Left forelimb (tissue), 1 donor: ENCODE measurements at regions not wholly inside any gene's neighbourhood (a gene's known extent, or its start where the extent isn't known, plus 50 kb on each side); places are given as distances from the start of the nearest gene placed in this dataset.

ENCODE experiments used
- DNase-seq: peaks from one replicate; pipeline ENCODE4 v3.0.0-alpha.2; 2018; ENCODE audit warnings: low spot score

GRCh38 chr4:123573866-123574508, 177.4 kb downstream of the SPRY1 start:
- no peak for DNase-seq

DNA sequence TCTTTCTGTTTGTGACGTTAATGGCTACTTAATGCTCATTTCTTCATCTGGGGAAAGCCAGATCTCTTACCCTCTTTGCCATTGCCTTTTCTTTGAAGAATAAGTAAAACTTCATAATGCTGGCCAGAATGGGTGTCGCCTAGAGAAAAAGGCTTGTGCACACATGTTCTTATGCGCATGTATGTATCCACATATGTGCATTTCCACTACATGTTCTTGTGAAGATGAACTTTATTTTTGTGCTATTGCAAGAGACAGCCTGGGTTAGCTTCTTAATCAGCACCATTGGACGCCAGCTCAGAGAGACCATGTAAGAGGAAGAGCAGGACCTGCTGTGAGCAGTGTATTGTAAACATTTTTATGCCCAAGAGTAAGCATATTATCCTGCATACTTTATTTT, 178.7 kb downstream of the SPRY1 start:
- no peak for DNase-seq

DNA sequence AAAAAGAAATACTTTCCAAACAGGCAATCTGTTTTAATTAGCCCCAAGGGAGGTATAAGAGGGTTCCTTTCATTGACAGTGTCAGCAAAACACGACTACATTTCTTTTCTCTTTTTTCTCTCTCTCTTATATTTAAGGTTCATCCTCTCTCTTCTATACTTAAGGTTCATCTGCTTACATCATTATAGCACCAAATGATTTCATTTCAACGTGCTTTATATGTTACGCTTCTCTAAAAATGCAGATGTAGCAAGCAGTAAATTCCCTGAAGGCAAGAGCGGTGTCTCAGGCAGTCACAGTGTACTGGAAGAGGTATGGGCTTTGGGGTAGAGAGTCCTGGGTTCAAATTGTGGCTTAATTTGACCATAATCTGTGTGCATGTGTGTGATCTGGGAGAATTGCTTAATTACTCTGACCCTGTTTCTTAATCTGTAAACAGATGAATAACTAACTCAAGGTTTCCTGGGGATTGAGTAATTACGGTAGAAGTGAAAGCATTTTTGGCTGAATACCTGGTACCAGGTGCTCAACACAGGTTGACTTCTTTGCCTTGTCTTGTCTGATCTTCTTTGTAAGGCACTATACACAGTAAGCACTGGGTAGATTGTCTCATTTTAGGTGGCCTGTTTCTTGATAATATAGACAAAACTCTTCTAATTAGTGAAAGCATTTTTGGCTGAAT, 180.8 kb downstream of the SPRY1 start:
- no peak for DNase-seq

DNA sequence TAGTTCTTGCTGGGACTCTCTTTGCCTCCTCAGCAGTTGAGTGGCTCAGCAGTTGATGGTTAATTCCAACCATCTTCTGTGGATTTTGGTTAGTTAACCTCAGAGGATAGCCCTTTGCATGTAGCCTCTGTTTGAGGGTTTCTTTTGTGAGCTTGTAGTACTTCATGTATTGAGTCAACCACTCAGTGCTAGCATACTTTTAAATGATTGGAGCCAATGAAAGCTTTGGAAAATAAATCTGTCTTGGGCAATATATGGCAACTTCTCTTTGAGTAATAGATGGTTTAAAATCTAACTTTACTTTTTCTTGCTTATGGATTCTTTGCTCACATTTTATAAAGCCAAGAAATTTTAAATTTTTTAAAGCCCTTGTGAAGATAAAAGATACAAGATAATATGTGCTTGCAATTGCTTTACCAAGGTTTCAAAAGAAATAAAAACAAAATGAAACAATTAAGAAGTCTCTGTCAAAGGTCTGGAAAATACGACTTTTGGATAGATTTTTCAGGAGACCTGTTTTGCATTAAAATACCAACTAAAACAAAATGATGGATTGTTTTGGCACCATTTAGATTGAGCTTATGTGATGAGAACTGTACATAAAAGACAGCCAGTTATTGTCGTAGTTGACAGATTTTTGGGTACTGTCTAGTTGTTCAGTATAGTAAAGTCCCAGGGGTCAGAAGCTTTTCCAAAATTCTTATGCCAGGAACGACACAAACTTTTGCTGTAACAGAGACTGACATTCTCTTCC, 181.9 kb downstream of the SPRY1 start:
- no peak for DNase-seq

DNA sequence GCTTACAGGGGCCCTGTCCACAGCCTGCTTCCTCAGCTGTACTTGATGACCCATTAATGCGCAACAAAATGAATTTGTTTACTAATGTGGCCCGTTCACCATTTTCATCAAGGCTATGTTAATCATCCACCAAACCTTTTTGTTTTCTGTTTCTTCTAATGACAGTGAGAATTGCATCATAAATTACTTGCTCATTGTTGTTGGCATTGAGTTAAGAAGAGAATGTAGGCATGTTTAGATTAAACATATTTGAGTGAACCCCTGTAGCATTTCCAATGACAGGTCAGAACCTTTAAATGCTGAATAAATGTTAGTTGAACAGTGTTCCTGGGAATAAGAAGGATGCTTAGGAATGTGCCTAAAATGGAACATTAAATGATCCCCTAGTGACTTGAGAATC, 183.4 kb downstream of the SPRY1 start:
- DNase-seq = no peak

DNA sequence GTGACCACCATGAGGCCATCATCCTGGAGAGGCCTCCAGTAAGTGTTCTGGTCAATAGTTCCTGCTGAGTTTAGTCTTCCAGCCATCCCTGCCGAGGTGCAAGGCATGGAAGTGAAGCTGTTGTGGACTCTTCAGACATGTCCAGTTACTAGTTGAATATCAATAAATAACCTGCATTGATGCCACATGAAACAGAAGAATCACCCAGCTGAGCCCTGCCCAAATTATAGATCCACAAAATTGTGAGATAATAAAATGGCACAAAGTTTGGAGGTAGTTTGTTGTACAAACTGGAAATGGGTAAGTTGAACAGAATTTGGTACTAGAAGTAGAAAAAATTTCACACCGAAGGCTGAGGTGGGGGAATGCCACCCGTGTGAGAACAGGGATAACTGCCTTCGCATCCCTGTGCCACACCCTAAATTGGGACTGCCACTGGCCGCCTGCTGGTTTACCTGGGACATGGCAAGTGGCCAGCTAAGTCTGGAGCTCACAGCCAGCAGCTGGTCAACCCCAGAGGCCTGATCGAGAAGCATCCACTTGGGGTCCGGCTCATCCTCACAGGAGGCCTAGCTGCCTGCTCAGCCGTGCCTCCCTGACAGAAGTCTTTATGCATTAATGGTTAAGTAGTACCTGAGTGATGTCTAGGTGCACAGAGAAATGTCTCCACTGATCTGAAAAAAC, 184.5 kb downstream of the SPRY1 start:
- no peak for DNase-seq

DNA sequence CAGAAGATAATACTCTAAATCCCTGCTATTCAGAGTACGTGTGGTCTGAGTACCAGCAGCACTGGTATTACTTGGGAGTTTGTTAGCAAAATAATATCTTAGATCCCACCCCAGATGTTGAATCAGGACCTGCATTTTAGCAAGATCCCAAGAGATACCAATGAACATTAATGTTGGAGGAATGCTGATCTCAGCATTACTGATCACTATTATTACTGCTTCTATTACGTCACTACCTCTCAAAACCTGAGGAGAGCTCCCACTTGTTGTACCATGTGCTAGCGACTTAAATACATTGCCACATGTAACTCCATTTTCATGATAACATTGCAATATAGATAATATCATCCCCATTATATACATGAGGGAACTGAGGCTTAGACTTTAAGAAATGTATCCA, 185.2 kb downstream of the SPRY1 start:
- no peak for DNase-seq

DNA sequence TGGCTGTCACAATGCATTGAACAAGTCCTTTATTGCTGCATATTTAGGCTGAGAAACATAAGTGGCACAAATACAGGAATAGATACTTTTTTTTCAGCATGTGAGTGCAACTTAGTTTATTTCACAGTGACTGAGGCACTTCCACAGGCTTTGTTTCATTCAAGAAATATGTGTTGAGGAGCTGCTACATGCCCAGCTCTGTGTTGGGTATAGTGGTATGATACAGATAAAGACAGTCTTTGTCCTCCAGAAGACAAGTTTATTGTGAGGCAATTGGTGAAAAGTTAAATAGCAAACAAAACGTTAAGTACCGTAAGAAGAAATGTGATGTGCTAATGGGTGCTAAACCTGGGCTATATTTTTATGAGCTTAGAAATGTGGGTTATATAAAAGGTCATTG, 186.4 kb downstream of the SPRY1 start:
- no peak for DNase-seq

GRCh38 chr4:123585111-123585510, 188.5 kb downstream of the SPRY1 start:
- no peak for DNase-seq

GRCh38 chr4:123587983-123588494, 191.4 kb downstream of the SPRY1 start:
- no peak for DNase-seq

DNA sequence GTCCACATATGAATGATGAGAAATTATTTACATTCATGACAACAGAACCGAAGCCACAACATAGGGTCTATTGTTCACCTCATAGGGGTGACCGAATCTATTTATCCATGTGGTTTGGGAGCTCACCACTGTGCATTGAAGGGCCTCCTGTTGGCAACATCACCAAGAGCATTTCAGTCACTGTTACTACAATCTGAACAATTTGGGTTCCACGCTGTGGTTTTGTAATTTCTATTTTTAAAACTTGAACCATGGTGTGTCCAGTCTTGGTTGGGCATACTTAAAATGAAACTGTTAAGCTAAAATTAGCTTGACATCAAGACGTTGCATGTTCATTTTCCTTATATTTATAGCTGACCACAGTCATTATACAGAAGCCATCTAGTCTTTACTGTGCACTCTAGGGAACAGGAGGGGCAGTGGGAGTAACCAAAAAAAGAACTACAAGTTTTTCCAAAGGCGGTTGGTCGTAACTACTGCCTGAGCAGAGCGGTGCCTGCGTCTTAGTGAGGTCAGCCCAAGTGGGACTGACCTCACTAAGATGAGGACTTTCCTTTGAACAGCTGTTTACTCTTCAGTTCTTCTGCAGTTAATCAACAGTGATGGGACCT, 192.1 kb downstream of the SPRY1 start:
- DNase-seq = no peak

DNA sequence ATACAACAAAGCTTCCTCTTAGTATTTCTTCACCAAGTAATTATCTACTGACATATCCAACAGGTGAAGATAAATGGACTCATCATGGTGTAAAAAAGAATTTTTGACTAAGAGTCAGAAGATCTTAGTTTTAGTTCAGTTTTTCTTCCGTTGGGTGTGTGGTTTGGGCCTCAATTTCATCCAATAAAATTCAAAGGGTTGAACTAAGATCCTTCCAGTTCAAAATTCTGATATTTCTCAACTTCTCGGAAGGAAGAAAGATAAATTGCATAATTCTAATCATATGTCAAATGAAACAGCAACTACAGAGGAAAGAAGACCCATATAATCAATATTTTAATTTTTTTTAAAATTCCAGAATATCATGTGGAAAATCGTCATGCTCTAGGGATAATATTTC, 192.7 kb downstream of the SPRY1 start:
- DNase-seq = no peak

DNA sequence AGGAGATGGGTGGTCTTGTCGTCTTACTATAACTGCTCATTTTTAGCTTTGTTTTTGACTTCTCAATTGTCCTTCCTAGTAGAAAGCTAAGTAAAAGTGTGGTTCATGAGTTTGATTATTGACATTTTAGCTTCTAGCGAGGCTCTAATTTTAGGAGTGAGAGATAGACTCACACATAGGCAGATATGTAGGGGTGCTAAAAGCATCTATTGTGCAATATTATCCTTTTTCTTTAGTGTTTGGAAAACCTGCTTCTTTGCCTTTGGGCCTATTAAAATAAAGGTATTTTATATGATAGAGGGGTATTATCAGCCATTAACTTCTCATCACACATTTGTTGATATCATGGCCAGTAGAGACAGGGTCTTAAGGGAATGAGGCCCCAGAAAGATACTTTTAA, 195.3 kb downstream of the SPRY1 start:
- DNase-seq = no peak

- DNase-seq = no peak
Observed at GRCh38 chr4:123593655-123594054, 197.1 kb downstream of the SPRY1 start.

- DNase-seq = no peak
Observed at GRCh38 chr4:123596805-123597204, 200.2 kb downstream of the SPRY1 start.

- no peak for DNase-seq
Observed at GRCh38 chr4:123597586-123597985, 201.0 kb downstream of the SPRY1 start.

DNA sequence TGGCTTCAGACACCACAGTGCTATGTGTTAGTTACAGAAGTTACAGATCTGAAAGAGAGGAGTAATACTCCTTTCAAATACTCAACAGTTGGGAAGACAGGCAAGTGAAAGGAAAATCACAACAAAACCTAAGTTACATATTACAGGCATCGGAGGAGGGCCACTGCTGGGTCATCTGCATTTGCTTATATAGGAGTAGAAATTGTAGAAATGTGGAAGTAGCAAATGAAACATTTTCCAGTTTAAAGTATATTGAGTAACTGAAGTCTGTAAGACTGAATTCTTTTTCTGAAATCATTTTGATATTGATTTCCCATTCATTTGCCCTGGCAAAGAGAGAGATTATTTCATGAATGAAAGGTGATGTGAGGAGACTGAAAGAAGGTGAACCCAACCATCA, 201.7 kb downstream of the SPRY1 start:
- no peak for DNase-seq

DNA sequence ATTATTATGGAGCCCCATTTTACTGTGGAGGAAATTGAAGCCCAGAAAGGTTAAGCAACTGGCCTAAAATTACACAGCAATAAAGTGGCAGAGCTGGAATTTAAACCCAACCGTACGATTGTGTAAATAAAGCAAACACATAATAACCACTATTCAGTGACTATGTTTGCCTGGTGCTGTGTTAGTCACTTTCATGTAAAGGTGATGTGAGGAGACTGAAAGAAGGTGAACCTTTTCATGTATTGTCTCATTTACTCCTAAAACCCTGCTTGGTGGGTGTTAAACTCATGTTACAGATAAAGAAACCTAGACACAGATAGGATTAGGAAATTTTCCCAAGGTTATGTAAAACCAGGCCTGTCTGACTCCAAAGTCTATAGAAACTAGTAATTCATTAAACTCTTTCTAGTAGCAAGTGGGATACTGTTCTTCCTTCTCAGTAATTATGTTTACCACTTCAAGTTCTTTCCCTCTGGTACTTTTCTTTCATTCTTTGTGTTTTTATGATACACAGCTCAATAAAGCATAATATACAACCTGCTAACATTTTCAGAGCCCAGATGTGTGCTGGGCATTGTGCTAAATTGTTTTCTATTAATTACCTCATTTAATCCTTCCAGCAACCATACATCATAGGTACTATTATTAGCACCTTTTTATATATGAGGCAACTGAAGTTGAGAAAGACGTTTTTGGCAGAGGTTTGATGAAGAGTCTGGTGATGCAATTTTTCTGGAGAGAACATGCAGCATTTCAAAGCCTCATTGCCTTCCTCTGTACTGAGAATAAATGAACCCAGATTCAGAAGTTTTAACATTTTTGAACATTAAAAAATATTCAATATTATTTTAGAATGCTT, 202.7 kb downstream of the SPRY1 start:
- no peak for DNase-seq

DNA sequence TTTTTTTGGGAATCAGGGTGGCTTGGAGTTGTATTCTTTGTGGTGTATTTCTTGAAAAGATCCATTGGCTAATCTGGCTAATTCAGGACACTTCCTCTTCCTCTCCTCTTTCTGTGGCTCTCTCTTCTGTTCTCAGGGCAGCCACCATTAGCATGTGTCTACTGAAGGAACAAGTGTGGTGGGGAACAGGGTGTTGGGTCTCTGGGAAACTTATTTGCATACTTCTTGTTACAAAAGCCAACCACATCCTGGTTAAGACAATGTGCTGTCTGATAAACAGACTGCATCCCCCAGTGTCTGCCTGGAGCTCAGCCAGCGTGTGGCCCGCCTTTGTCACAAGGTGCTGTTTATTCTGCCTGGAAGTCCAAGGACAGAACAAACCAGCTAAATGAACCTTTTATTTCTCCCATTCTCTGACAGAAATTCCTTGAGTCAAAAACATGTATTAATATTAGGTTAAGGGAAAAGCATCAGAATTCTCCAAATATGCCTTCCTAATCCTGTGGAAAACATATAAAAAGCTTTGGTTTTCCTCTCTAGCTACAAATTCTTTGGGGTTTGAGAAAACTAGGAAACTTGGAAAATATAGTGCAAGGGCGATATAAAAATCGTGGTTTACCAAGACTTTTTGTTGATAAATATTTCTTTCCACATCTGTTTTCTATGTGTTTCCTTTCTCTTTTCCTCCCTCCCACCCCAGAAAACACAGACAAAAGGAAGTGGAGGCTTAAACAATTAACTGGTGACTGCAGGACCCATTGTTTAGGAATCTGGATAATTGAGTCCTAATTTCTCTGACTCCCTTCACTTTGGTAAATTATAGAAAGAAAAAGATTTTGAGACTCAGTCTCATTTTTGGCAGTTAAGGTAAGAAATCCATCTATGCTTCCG, 203.6 kb downstream of the SPRY1 start:
- DNase-seq = no peak
